Mesendoderm (in vitro differentiated cells): ENCODE measurements at regions not wholly inside any gene's neighbourhood (a gene's known extent, or its start where the extent isn't known, plus 50 kb on each side); places are given as distances from the start of the nearest gene placed in this dataset. TPM values are rescaled to one million over a fixed set of nuclear protein-coding genes. Genes with fewer than 3 reads are reported as not detected.

Source experiments
- DNase-seq: peaks from one replicate; pipeline ENCODE4 v3.0.0; 2013
- H2AK5ac ChIP-seq: 2 replicates; pipeline ENCODE4 v1.6.1; 2013; ENCODE audit warnings: low read length, inconsistent platforms
- H2BK120ac ChIP-seq: 2 replicates; pipeline ENCODE4 v1.6.1; 2013; ENCODE audit warnings: low read depth, mild to moderate bottlenecking, low read length, moderate library complexity, mixed read lengths
- H2BK15ac ChIP-seq: replicated peaks from 2 replicates; pipeline ENCODE4 v1.6.1; 2013; ENCODE audit warnings: low read depth, mild to moderate bottlenecking, moderate library complexity
- H2BK5ac ChIP-seq: 2 replicates; pipeline ENCODE4 v1.6.1; 2013; ENCODE audit warnings: low read length, inconsistent platforms
- H3K18ac ChIP-seq: 2 replicates; pipeline ENCODE4 v1.6.1; 2013; ENCODE audit warnings: mild to moderate bottlenecking, low read length, mixed read lengths
- H3K23ac ChIP-seq: one replicate; pipeline ENCODE4 v1.6.1; 2013; ENCODE audit warnings: low read length
- H3K27ac ChIP-seq: 2 replicates; pipeline ENCODE4 v1.5.1; 2013; ENCODE audit warnings: low read depth, mild to moderate bottlenecking, inconsistent platforms, low read length, moderate library complexity
- H3K27me3 ChIP-seq: 2 replicates; pipeline ENCODE4 v1.6.1; 2013; ENCODE audit warnings: low read length, control low read depth, mild to moderate bottlenecking, inconsistent platforms; ENCODE audit not compliant: insufficient read depth, poor library complexity
- H3K36me3 ChIP-seq: 2 replicates; pipeline ENCODE4 v1.6.1; 2013; ENCODE audit warnings: low read length, inconsistent platforms; ENCODE audit not compliant: control insufficient read depth, insufficient read depth
- H3K4ac ChIP-seq: one replicate; pipeline ENCODE4 v1.6.1; 2013; ENCODE audit warnings: low read depth, mild to moderate bottlenecking, low read length, moderate library complexity
- H3K4me1 ChIP-seq: 2 replicates; pipeline ENCODE4 v1.6.1; 2013; ENCODE audit warnings: low read depth, low read length, inconsistent platforms; ENCODE audit not compliant: control insufficient read depth
- H3K4me2 ChIP-seq: 2 replicates; pipeline ENCODE4 v1.6.1; 2013; ENCODE audit warnings: low read length
- H3K4me3 ChIP-seq: 2 replicates; pipeline ENCODE4 v1.5.1; 2013; ENCODE audit warnings: mild to moderate bottlenecking, low read length
- H3K56ac ChIP-seq: one replicate; pipeline ENCODE4 v1.6.1; 2013; ENCODE audit warnings: low read length
- H3K79me1 ChIP-seq: 2 replicates; pipeline ENCODE4 v1.6.1; 2013; ENCODE audit warnings: low read length, inconsistent platforms
- H3K79me2 ChIP-seq: 2 replicates; pipeline ENCODE4 v1.6.1; 2013; ENCODE audit warnings: mild to moderate bottlenecking, low read length; ENCODE audit not compliant: control insufficient read depth, insufficient read depth
- H3K9ac ChIP-seq: 2 replicates; pipeline ENCODE4 v1.6.1; 2013; ENCODE audit warnings: low read length, inconsistent platforms
- H4K5ac ChIP-seq: one replicate; pipeline ENCODE4 v1.6.1; 2013; ENCODE audit warnings: low read length
- H4K8ac ChIP-seq: one replicate; pipeline ENCODE4 v1.6.1; 2013; ENCODE audit warnings: low read depth, mild to moderate bottlenecking, control low read depth, low read length, moderate library complexity
- WGBS: extraction: QIAGEN DNeasy Blood & Tissue Kit; methylation state at CpG from one replicate; pipeline ENCODE4 v1.1.7; 2013; ENCODE audit warnings: low lambda C conversion rate, missing lambda C conversion rate; ENCODE audit not compliant: insufficient coverage; ENCODE audit errors: extremely low coverage; 5-methylcytosine and 5-hydroxymethylcytosine counted together
- small RNA-seq: library from polyadenylated mRNA; stranded (forward); fragments of <200 nt; extraction: miRNeasy Mini kit (QIAGEN cat#:217004); gene quantifications from one replicate; pipeline ENCODE3, GENCODE V24; 2013; ENCODE audit not compliant: insufficient read depth

DNA sequence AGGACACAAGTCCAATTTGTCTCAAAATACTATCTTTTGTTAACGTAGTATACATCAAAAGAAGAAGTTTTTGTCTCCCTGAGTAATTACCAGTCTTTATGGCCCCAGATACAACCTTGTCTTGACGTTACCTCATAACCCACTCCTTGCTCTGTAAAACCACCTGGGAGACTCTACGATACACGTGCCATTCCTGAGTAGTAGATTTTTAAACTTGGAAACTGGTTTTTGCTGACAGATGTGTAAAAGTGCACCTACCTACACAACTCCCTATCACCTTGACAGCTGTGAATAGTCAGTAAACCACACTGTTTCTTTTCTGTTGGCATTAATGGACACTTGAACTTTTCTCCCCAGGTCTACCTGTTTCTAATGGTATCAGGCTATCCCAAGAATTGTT, 51.7 kb upstream of the RARB start:
- H3K18ac ChIP-seq = no peak overlapping the region
- H4K8ac ChIP-seq = no peak overlapping the region
- no peaks in the 10 kb centered on the region for H3K79me2 ChIP-seq
- no peaks in the 10 kb centered on the region for H3K36me3 ChIP-seq
- no peak overlapping the region for H4K5ac ChIP-seq
- no CpG with 5 or more reads among the region's 4 CpGs for WGBS
- no peak for DNase-seq
- H3K4me3 ChIP-seq = no peak overlapping the region
- H3K4me1 ChIP-seq = no peaks in the 10 kb centered on the region
- no peak overlapping the region for H3K23ac ChIP-seq
- H3K4ac ChIP-seq = no peak overlapping the region
- H2BK15ac ChIP-seq = no peak overlapping the region
- H2BK5ac ChIP-seq = no peak overlapping the region
- no peak overlapping the region for H2BK120ac ChIP-seq
- no peaks in the 10 kb centered on the region for H3K79me1 ChIP-seq
- no peak overlapping the region for H3K56ac ChIP-seq
- H3K9ac ChIP-seq = no peak overlapping the region
- no peak overlapping the region for H3K27ac ChIP-seq
- H3K4me2 ChIP-seq = no peak overlapping the region
- no peaks in the 10 kb centered on the region for H3K27me3 ChIP-seq
- H2AK5ac ChIP-seq = no peak overlapping the region

DNA sequence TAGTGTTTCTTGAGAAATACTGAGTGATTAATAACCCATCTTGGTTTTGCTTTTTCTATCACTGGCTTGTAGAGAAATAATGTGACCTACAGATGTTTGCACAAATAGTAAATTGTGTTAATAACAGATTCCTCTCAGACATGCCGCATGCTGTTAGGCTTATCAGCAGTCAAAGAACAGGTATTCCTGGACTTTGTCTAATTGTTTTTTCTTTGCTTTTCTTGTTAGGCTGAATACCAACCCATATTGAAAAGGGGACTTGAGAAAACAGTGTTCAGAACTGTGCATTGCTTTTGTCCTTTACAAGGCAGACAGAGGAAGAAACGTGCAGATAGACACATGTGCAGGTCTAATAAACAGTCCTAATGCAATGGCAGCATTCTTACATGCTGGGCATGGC, 51.0 kb upstream of the RARB start:
- no peak for DNase-seq
- Histone ChIP-seq H3K4me1 (no peaks in the 10 kb centered on the region), H3K27ac (no peak overlapping the region), H4K5ac (no peak overlapping the region), H3K56ac (no peak overlapping the region), H3K18ac (no peak overlapping the region), H3K79me2 (no peaks in the 10 kb centered on the region), H3K4ac (no peak overlapping the region), H3K27me3 (no peaks in the 10 kb centered on the region), H3K4me3 (no peak overlapping the region), H3K9ac (no peak overlapping the region), H2AK5ac (no peak overlapping the region), H3K23ac (no peak overlapping the region), H3K36me3 (no peaks in the 10 kb centered on the region), H2BK15ac (no peak overlapping the region), H4K8ac (no peak overlapping the region), H3K79me1 (no peaks in the 10 kb centered on the region), H2BK120ac (no peak overlapping the region), H2BK5ac (no peak overlapping the region), H3K4me2 (no peak overlapping the region)
- WGBS = no CpG with 5 or more reads among the region's 2 CpGs

Small RNA genes lying in the stretch of these regions (small RNA-seq; reads per million reads assigned to genes)
- gene RN7SL216P = not detected
- not detected for gene RNA5SP125
- not detected for gene RNA5SP126
